ENCODE measurements at regions not wholly inside any gene's neighbourhood (a gene's known extent, or its start where the extent isn't known, plus 50 kb on each side); places are given as distances from the start of the nearest gene placed in this dataset.

- no peak overlapping the region for H3K4me3 Mint-ChIP-seq
- no peaks in the 10 kb centered on the region for H3K36me3 Mint-ChIP-seq
- CTCF ChIA-PET = no interaction called here
Measured at GRCh38 chr10:121335386-121335925, 262.8 kb downstream of the FGFR2 start.

GRCh38 chr10:121337427-121337826 is 260.8 kb downstream of the FGFR2 start:
- DNase-seq = no peak
- no peaks in the 10 kb centered on the region for H3K27me3 Mint-ChIP-seq
- no peaks in the 10 kb centered on the region for H3K36me3 Mint-ChIP-seq
- peaks cover 2% of the 10 kb centered on the region for H3K9me3 Mint-ChIP-seq
- no peaks in the 10 kb centered on the region for H3K4me1 Mint-ChIP-seq
- CTCF ChIA-PET = no interaction called here
- no peak overlapping the region for H3K4me3 Mint-ChIP-seq
- H3K27ac Mint-ChIP-seq = no peak overlapping the region

More at GRCh38 chr10:121335386-121335925, 262.8 kb downstream of the FGFR2 start:
- Mint-ChIP-seq H3K27me3 (no peaks in the 10 kb centered on the region), H3K9me3 (peaks cover 2% of the 10 kb centered on the region), H3K4me1 (no peaks in the 10 kb centered on the region), H3K27ac (no peak overlapping the region)
- DNase-seq = no peak

GRCh38 chr10:121338206-121338980 is 259.9 kb downstream of the FGFR2 start:
- no peak overlapping the region for H3K27ac Mint-ChIP-seq
- no peaks in the 10 kb centered on the region for H3K4me1 Mint-ChIP-seq
- H3K36me3 Mint-ChIP-seq = no peaks in the 10 kb centered on the region
- no peak for DNase-seq
- no peaks in the 10 kb centered on the region for H3K27me3 Mint-ChIP-seq
- CTCF ChIA-PET = no interaction called here
- H3K9me3 Mint-ChIP-seq = peaks cover 2% of the 10 kb centered on the region
- no peak overlapping the region for H3K4me3 Mint-ChIP-seq

- peaks cover 2% of the 10 kb centered on the region for H3K9me3 Mint-ChIP-seq
- H3K27ac Mint-ChIP-seq = no peak overlapping the region
- H3K4me3 Mint-ChIP-seq = no peak overlapping the region
- DNase-seq = no peak
- H3K36me3 Mint-ChIP-seq = no peaks in the 10 kb centered on the region
- CTCF ChIA-PET = no interaction called here
- no peaks in the 10 kb centered on the region for H3K4me1 Mint-ChIP-seq
- H3K27me3 Mint-ChIP-seq = no peaks in the 10 kb centered on the region
Measured at GRCh38 chr10:121339114-121339513, 259.1 kb downstream of the FGFR2 start.

- Mint-ChIP-seq H3K9me3 (peaks cover 5% of the 10 kb centered on the region), H3K4me3 (no peak overlapping the region), H3K27ac (no peak overlapping the region), H3K4me1 (no peaks in the 10 kb centered on the region), H3K27me3 (no peaks in the 10 kb centered on the region), H3K36me3 (no peaks in the 10 kb centered on the region)
- DNase-seq = no peak
- CTCF ChIA-PET = no interaction called here
Measured at GRCh38 chr10:121340271-121340831, 257.9 kb downstream of the FGFR2 start.

GRCh38 chr10:121351540-121351939 is 246.7 kb downstream of the FGFR2 start:
- H3K36me3 Mint-ChIP-seq = no peaks in the 10 kb centered on the region
- H3K4me3 Mint-ChIP-seq = no peak overlapping the region
- CTCF ChIA-PET = no interaction called here
- H3K4me1 Mint-ChIP-seq = no peaks in the 10 kb centered on the region
- peaks cover 2% of the 10 kb centered on the region for H3K9me3 Mint-ChIP-seq
- no peak for DNase-seq
- no peaks in the 10 kb centered on the region for H3K27me3 Mint-ChIP-seq
- H3K27ac Mint-ChIP-seq = no peak overlapping the region

- H3K36me3 Mint-ChIP-seq = no peaks in the 10 kb centered on the region
- no peak overlapping the region for H3K27ac Mint-ChIP-seq
- no peak overlapping the region for H3K4me3 Mint-ChIP-seq
- CTCF ChIA-PET = no interaction called here
- H3K27me3 Mint-ChIP-seq = no peaks in the 10 kb centered on the region
- no peaks in the 10 kb centered on the region for H3K4me1 Mint-ChIP-seq
- H3K9me3 Mint-ChIP-seq = peaks cover 2% of the 10 kb centered on the region
- no peak for DNase-seq
Measured at GRCh38 chr10:121352231-121352855, 245.9 kb downstream of the FGFR2 start.

- Mint-ChIP-seq H3K4me1 (no peaks in the 10 kb centered on the region), H3K9me3 (peaks cover 5% of the 10 kb centered on the region), H3K36me3 (no peaks in the 10 kb centered on the region), H3K27ac (no peak overlapping the region), H3K4me3 (no peak overlapping the region), H3K27me3 (no peaks in the 10 kb centered on the region)
- DNase-seq = no peak
- CTCF ChIA-PET = no interaction called here
Measured at GRCh38 chr10:121355161-121355560, 243.1 kb downstream of the FGFR2 start.

- H3K9me3 Mint-ChIP-seq = peaks cover 5% of the 10 kb centered on the region
- no peak overlapping the region for H3K4me3 Mint-ChIP-seq
- H3K27ac Mint-ChIP-seq = no peak overlapping the region
- DNase-seq = no peak
- no peaks in the 10 kb centered on the region for H3K4me1 Mint-ChIP-seq
- CTCF ChIA-PET = no interaction called here
- H3K36me3 Mint-ChIP-seq = no peaks in the 10 kb centered on the region
- H3K27me3 Mint-ChIP-seq = no peaks in the 10 kb centered on the region
Measured at GRCh38 chr10:121356183-121356582, 242.1 kb downstream of the FGFR2 start.

GRCh38 chr10:121357401-121357800 is 240.8 kb downstream of the FGFR2 start:
- H3K27me3 Mint-ChIP-seq = no peaks in the 10 kb centered on the region
- no peak overlapping the region for H3K4me3 Mint-ChIP-seq
- no peak overlapping the region for H3K27ac Mint-ChIP-seq
- peaks cover 5% of the 10 kb centered on the region for H3K9me3 Mint-ChIP-seq
- CTCF ChIA-PET = no interaction called here
- no peak for DNase-seq
- H3K4me1 Mint-ChIP-seq = no peaks in the 10 kb centered on the region
- no peaks in the 10 kb centered on the region for H3K36me3 Mint-ChIP-seq

- H3K4me1 Mint-ChIP-seq = no peaks in the 10 kb centered on the region
- H3K4me3 Mint-ChIP-seq = no peak overlapping the region
- no peak overlapping the region for H3K27ac Mint-ChIP-seq
- peaks cover 9% of the 10 kb centered on the region for H3K9me3 Mint-ChIP-seq
- H3K27me3 Mint-ChIP-seq = no peaks in the 10 kb centered on the region
- no peak for DNase-seq
- no peaks in the 10 kb centered on the region for H3K36me3 Mint-ChIP-seq
- CTCF ChIA-PET = no interaction called here
Measured at GRCh38 chr10:121362026-121362425, 236.2 kb downstream of the FGFR2 start.

- CTCF ChIA-PET = no interaction called here
- DNase-seq = no peak
- Mint-ChIP-seq H3K4me1 (no peaks in the 10 kb centered on the region), H3K27ac (no peak overlapping the region), H3K27me3 (no peaks in the 10 kb centered on the region), H3K4me3 (no peak overlapping the region), H3K36me3 (no peaks in the 10 kb centered on the region), H3K9me3 (peaks cover 6% of the 10 kb centered on the region)
Measured at GRCh38 chr10:121365566-121365965, 232.7 kb downstream of the FGFR2 start.

GRCh38 chr10:121368347-121369025 is 229.8 kb downstream of the FGFR2 start:
- Mint-ChIP-seq H3K4me3 (no peak overlapping the region), H3K36me3 (no peaks in the 10 kb centered on the region), H3K27me3 (no peaks in the 10 kb centered on the region), H3K27ac (no peak overlapping the region), H3K4me1 (no peaks in the 10 kb centered on the region), H3K9me3 (peaks cover 6% of the 10 kb centered on the region)
- DNase-seq = no peak
- CTCF ChIA-PET = no interaction called here

GRCh38 chr10:121369616-121370015 is 228.6 kb downstream of the FGFR2 start:
- no peaks in the 10 kb centered on the region for H3K4me1 Mint-ChIP-seq
- peaks cover 7% of the 10 kb centered on the region for H3K9me3 Mint-ChIP-seq
- no peak overlapping the region for H3K27ac Mint-ChIP-seq
- no peak overlapping the region for H3K4me3 Mint-ChIP-seq
- no peaks in the 10 kb centered on the region for H3K27me3 Mint-ChIP-seq
- H3K36me3 Mint-ChIP-seq = no peaks in the 10 kb centered on the region
- no peak for DNase-seq
- CTCF ChIA-PET = no interaction called here

All from activated naive CD4-positive, alpha-beta T cell treated with anti-CD3 and anti-CD28 coated beads, Interleukin-2, amount 10 ng/mL, durations not matched to agents 7 days and 5 days (primary cell).